Naive thymus-derived CD4-positive, alpha-beta T cell (primary cell): ENCODE measurements at regions not wholly inside any gene's neighbourhood (a gene's known extent, or its start where the extent isn't known, plus 50 kb on each side); places are given as distances from the start of the nearest gene placed in this dataset.
A peak's percentile ranks its signal among the peaks of the same experiment; 100 is the strongest.
"Not testable (repeated sequence)": the region's sequence is repeated elsewhere in the genome, so short reads cannot be mapped to it uniquely, and the experiment has no call there.

Experiments
- ATAC-seq: fragments of 150-1000 bp; cut with Tn5 transposase; 2 replicates; pipeline ENCODE4 v1.10.0; 2021; ENCODE audit warnings: mild to moderate bottlenecking, moderate library complexity
- CTCF ChIA-PET: fragments of 350-600 bp; sonication (Branson Sonifier 250); formaldehyde crosslinking; loops from one replicate; lab custom pipeline; 2021; ENCODE audit warnings: antibody characterized with exemption; lab: Charles Lee
- POLR2A ChIA-PET: fragments of 350-600 bp; sonication (Branson Sonifier 250); formaldehyde crosslinking; loops from one replicate; lab custom pipeline; 2021; ENCODE audit warnings: antibody characterized with exemption, inconsistent platforms; lab: Charles Lee
- DNase-seq, 9 donors: peaks; one replicate each; pipeline versions ENCODE4 v3.0.0 to v3.0.0-alpha.2; 2020 to 2022; ENCODE audit warnings: mixed read lengths in 1 of 9
- H3K27ac ChIP-seq: one replicate; pipeline ENCODE4 v1.7.0; 2013; ENCODE audit warnings: mild to moderate bottlenecking, low read depth, low read length, moderate library complexity
- H3K27me3 ChIP-seq, 2 donors: one replicate each; pipeline ENCODE4 v1.7.0; 2013; ENCODE audit warnings: low read length in 2 of 2, mild to moderate bottlenecking in 2 of 2, moderate library complexity in 2 of 2; ENCODE audit not compliant: control insufficient read depth in 2 of 2, insufficient read depth in 2 of 2
- H3K36me3 ChIP-seq, 3 experiments: 1 replicate in 2 of 3; 2 replicates in 1 of 3; pipeline ENCODE4 v1.7.0; 2013; ENCODE audit warnings: low read length in 3 of 3, mild to moderate bottlenecking in 3 of 3, moderate library complexity in 1 of 3; ENCODE audit not compliant: insufficient read depth in 3 of 3, control insufficient read depth in 2 of 3
- H3K4me1 ChIP-seq, 2 donors: one replicate each; pipeline ENCODE4 v1.7.0; 2013; ENCODE audit warnings: low read length in 2 of 2, mild to moderate bottlenecking in 2 of 2, moderate library complexity in 1 of 2; ENCODE audit not compliant: control insufficient read depth in 2 of 2, insufficient read depth in 2 of 2
- H3K4me3 ChIP-seq: 2 replicates; pipeline ENCODE4 v1.7.0; 2013; ENCODE audit warnings: mild to moderate bottlenecking, low read length
- H3K9me3 ChIP-seq, 3 experiments: 1 replicate in 2 of 3; 2 replicates in 1 of 3; pipeline ENCODE4 v1.7.0; 2013; ENCODE audit warnings: low read length in 3 of 3; ENCODE audit not compliant: control insufficient read depth in 2 of 3
- H3K27ac Mint-ChIP-seq, 9 donors: one replicate each; pipeline ENCODE4 v1.8.0; 2020 to 2022; ENCODE audit warnings: mixed read lengths in 9 of 9, mild to moderate bottlenecking in 8 of 9, moderate library complexity in 5 of 9, inconsistent platforms in 2 of 9
- H3K27me3 Mint-ChIP-seq, 5 donors: one replicate each; pipeline ENCODE4 v1.8.0; 2021 to 2022; ENCODE audit warnings: mixed read lengths in 5 of 5, mild to moderate bottlenecking in 1 of 5
- H3K36me3 Mint-ChIP-seq, 5 donors: one replicate each; pipeline ENCODE4 v1.8.0; 2020 to 2022; ENCODE audit warnings: mixed read lengths in 5 of 5, mild to moderate bottlenecking in 3 of 5, inconsistent platforms in 1 of 5
- H3K4me1 Mint-ChIP-seq, 7 donors: one replicate each; pipeline ENCODE4 v1.8.0; 2020 to 2022; ENCODE audit warnings: mixed read lengths in 7 of 7, mild to moderate bottlenecking in 3 of 7, inconsistent platforms in 1 of 7
- H3K4me3 Mint-ChIP-seq, 10 donors: one replicate each; pipeline ENCODE4 v1.8.0; 2020 to 2022; ENCODE audit warnings: mild to moderate bottlenecking in 10 of 10, mixed read lengths in 10 of 10, moderate library complexity in 6 of 10, inconsistent platforms in 2 of 10
- H3K9me3 Mint-ChIP-seq, 11 donors: one replicate each; pipeline ENCODE4 v1.8.0; 2020 to 2022; ENCODE audit warnings: mixed read lengths in 11 of 11, mild to moderate bottlenecking in 4 of 11, inconsistent platforms in 1 of 11, moderate library complexity in 1 of 11
- intact Hi-C, 2 donors: fragments of 100-400 bp; cut with micrococcal nuclease; formaldehyde crosslinking; loops; one replicate each; pipeline ENCODE4 v1.15.1; 2023

DNA sequence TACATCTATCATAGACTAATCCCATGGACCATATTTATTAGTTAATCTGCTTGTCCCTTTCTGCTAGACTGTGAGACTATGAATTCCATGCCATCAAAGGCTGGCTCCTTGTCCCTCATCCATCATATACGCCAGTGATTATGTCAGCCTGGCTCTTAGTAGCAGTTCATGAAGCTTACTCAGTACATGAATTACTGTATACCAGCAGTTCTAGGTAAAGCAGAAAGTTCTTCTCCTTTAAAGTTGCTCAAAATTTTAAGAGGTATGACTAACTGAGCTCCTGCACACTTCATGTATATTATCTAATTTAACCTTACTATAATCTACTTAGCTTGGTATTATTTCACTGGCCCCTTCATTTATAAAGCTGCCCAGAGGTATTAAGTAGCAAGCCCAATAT lies 190.9 kb upstream of the TBL1XR1 start:
- peaks cover 0 to 3% (median 0%) of the 10 kb centered on the region in 5 donors for H3K36me3 Mint-ChIP-seq
- ChIA-PET POLR2A (no interaction called here), CTCF (no interaction called here)
- ATAC-seq = no peak
- peak overlapping the region in 1 of 9 donors; percentile 68 for H3K27ac Mint-ChIP-seq
- H3K27me3 ChIP-seq = no peaks in the 10 kb centered on the region
- H3K9me3 Mint-ChIP-seq = peaks cover 0 to 15% (median 2%) of the 10 kb centered on the region in 11 donors
- intact Hi-C loops = no loop called here
- DNase-seq = no peak
- H3K4me1 ChIP-seq = no peaks in the 10 kb centered on the region
- no peaks in the 10 kb centered on the region for H3K27me3 Mint-ChIP-seq
- no peaks in the 10 kb centered on the region for H3K36me3 ChIP-seq
- no peak overlapping the region for H3K4me3 ChIP-seq
- H3K4me1 Mint-ChIP-seq = no peaks in the 10 kb centered on the region
- H3K4me3 Mint-ChIP-seq = no peak overlapping the region
- no peaks in the 10 kb centered on the region for H3K9me3 ChIP-seq
- no peak overlapping the region for H3K27ac ChIP-seq

DNA sequence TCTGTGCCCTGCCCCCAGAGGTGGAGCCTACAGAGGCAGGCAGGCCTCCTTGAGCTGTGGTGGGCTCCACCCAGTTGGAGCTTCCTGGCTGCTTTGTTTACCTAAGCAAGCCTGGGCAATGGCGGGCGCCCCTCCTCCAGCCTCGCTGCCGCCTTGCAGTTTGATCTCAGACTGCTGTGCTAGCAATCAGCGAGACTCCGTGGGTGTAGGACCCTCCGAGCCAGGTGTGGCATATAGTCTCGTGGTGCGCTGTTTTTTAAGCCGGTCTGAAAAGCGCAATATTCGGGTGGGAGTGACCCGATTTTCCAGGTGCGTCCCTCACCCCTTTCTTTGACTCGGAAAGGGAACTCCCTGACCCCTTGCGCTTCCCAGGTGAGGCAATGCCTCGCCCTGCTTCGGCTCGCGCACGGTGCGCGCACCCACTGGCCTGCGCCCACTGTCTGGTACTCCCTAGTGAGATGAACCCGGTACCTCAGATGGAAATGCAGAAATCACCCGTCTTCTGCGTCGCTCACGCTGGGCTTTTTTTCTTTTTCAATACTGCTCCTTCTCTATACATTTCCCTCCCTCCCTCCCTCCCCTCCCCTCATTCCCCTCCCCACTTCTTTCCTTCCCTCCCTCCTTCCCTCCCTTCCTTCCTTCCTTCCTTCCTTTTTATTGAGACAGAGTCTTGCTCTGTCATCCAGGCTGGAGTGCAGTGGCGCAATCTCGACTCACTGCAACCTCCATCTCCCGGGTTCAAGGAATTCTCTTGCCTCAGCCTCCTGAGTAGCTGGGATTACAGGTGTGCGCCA lies 197.1 kb upstream of the TBL1XR1 start:
- H3K27me3 ChIP-seq, H3K4me3 ChIP-seq, ATAC-seq, CTCF ChIA-PET, H3K27me3 Mint-ChIP-seq, H3K4me1 ChIP-seq, H3K36me3 ChIP-seq, H3K9me3 ChIP-seq, H3K36me3 Mint-ChIP-seq, intact Hi-C loops, POLR2A ChIA-PET, H3K27ac ChIP-seq, H3K4me1 Mint-ChIP-seq: not testable (repeated sequence)
- peak in 6 of 9 donors; percentile 15 to 31 (median 22) for DNase-seq
- H3K4me3 Mint-ChIP-seq = peak overlapping the region in 8 of 10 donors; percentile 18 to 70 (median 44)
- H3K9me3 Mint-ChIP-seq = peaks cover 0 to 13% (median 2%) of the 10 kb centered on the region in 11 donors
- H3K27ac Mint-ChIP-seq = peak overlapping the region in 6 of 9 donors; percentile 45 to 92 (median 66)

DNA sequence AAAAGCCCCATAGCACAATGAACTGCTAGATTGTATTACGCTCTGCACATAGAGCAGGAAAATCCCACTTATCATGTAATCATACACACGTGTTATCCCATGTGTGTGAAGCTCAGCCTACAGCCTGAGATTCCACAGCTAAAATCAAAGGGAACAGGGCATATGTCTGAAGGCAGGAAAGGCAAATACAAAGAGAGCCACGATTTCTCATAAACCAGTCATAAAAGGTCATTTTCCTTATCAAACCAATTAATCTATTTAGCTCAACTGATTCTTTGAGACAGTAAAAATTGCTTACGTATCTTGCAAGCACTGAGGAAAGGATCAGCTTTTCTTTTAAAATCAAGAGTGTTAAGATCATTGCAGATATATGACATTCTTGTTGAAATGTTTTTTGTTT lies 199.5 kb upstream of the TBL1XR1 start:
- no peak overlapping the region for H3K27ac ChIP-seq
- peak overlapping the region in 2 of 9 donors; percentile 19 to 77 for H3K27ac Mint-ChIP-seq
- H3K4me1 ChIP-seq = no peaks in the 10 kb centered on the region
- POLR2A ChIA-PET = interaction anchor here (1.2 kb wide), 1 partner anchor 9 kb away, joined by 3 read pairs; no protein-coding TSS in a partner anchor
- H3K27me3 Mint-ChIP-seq = no peaks in the 10 kb centered on the region
- DNase-seq (no peak), ATAC-seq (no peak)
- H3K36me3 Mint-ChIP-seq = peaks cover 0 to 5% (median 0%) of the 10 kb centered on the region in 5 donors
- no peaks in the 10 kb centered on the region for H3K36me3 ChIP-seq
- H3K4me1 Mint-ChIP-seq = peaks cover 0 to 7% (median 3%) of the 10 kb centered on the region in 7 donors
- no peak overlapping the region for H3K4me3 ChIP-seq
- no peaks in the 10 kb centered on the region for H3K9me3 ChIP-seq
- intact Hi-C loops = no loop called here
- no peaks in the 10 kb centered on the region for H3K27me3 ChIP-seq
- peaks cover 0 to 13% (median 2%) of the 10 kb centered on the region in 11 donors for H3K9me3 Mint-ChIP-seq
- no peak overlapping the region for H3K4me3 Mint-ChIP-seq
- CTCF ChIA-PET = interaction anchor here (0.6 kb wide), 1 partner anchor 37 kb away, joined by 4 read pairs; no protein-coding TSS in a partner anchor

DNA sequence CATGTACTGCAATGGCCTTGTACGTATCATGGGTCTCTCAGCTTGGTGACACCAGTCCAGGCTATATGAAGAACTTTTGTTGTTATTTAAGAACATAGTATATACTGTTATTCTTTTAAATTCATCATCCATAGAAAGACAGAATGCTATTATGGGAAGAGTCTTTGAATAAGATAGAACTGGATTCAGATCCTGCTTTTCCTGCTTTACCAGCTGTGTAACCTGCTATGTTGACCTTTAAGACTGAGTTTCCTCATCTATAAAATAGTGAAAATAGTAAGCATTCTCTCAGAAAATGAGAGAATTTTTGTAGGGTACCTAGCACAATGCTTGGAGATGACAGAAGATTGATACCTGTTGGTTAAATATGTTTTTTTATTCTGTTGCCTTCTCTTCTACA lies 204.1 kb upstream of the TBL1XR1 start:
- H3K4me3 ChIP-seq = no peak overlapping the region
- no peak overlapping the region for H3K4me3 Mint-ChIP-seq
- intact Hi-C loops = no loop called here
- DNase-seq = no peak
- H3K4me1 ChIP-seq = no peaks in the 10 kb centered on the region
- no peaks in the 10 kb centered on the region for H3K9me3 ChIP-seq
- CTCF ChIA-PET = interaction anchor here (1.3 kb wide), 1 partner anchor 40 kb away, joined by 3 read pairs; no protein-coding TSS in a partner anchor
- no peaks in the 10 kb centered on the region for H3K36me3 ChIP-seq
- H3K27ac ChIP-seq = no peak overlapping the region
- peaks cover 0 to 4% (median 0%) of the 10 kb centered on the region in 5 donors for H3K36me3 Mint-ChIP-seq
- POLR2A ChIA-PET = interaction anchor here (0.5 kb wide), 1 partner anchor 1629 kb away, joined by 3 read pairs; no protein-coding TSS in a partner anchor
- peaks cover 0 to 13% (median 0%) of the 10 kb centered on the region in 11 donors for H3K9me3 Mint-ChIP-seq
- no peak for ATAC-seq
- H3K27me3 Mint-ChIP-seq = no peaks in the 10 kb centered on the region
- H3K27me3 ChIP-seq = no peaks in the 10 kb centered on the region
- no peak overlapping the region for H3K27ac Mint-ChIP-seq
- no peaks in the 10 kb centered on the region for H3K4me1 Mint-ChIP-seq

DNA sequence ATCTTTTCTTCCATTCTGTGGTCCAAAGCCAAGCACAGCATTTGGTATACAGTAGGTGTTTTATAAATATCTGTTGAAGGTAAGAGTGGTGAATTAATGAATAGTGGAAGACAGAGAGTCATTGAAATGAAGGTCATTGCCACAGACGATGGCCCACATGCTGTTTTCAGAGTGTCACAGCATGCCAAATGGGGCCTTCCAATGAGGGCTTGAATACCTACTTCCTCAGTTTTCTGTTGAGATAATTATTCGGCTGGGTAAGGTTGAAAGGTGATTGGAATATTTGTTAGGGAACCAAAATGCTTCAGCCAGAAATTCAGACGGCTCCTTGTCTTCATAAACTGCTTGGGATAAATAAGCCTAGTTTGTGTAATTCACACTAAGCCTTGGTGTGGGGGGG lies 205.3 kb upstream of the TBL1XR1 start:
- H3K27me3 Mint-ChIP-seq = no peaks in the 10 kb centered on the region
- H3K4me3 Mint-ChIP-seq = no peak overlapping the region
- Histone ChIP-seq H3K36me3 (no peaks in the 10 kb centered on the region), H3K4me3 (no peak overlapping the region), H3K9me3 (no peaks in the 10 kb centered on the region), H3K27me3 (no peaks in the 10 kb centered on the region), H3K4me1 (no peaks in the 10 kb centered on the region), H3K27ac (no peak overlapping the region)
- peaks cover 0 to 13% (median 0%) of the 10 kb centered on the region in 11 donors for H3K9me3 Mint-ChIP-seq
- ChIA-PET CTCF (interaction anchor here (1.3 kb wide), 1 partner anchor 41 kb away, joined by 3 read pairs; no protein-coding TSS in a partner anchor), POLR2A (no interaction called here)
- intact Hi-C loops = no loop called here
- no peak for DNase-seq
- peaks cover 0 to 4% (median 0%) of the 10 kb centered on the region in 5 donors for H3K36me3 Mint-ChIP-seq
- no peak for ATAC-seq
- H3K4me1 Mint-ChIP-seq = no peaks in the 10 kb centered on the region
- H3K27ac Mint-ChIP-seq = peak overlapping the region in 2 of 9 donors; percentile 29 to 43

DNA sequence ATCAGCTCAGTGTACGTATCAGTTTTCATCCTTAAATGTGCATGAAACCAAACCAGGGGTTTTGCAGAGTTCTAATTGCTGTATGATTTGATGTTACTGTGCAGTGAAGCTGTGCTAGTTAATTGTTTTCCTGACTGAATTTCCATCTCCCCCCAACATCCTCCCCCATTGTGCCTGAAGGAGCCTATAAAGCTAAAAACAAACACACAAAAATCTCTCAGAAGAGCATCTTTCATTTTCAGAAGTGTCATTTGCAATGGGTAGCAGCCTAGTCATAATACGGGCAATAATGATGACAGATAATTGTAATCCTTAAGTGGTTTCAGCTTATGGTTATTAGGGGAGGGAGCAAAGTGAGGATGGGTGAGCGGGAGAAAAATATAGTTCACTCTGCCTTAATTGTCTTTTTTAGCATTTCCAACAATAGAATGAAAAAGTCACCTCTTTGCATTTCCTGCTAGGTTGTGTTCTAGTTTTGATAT lies 207.9 kb upstream of the TBL1XR1 start:
- Histone ChIP-seq H3K9me3 (no peaks in the 10 kb centered on the region), H3K4me1 (no peaks in the 10 kb centered on the region), H3K27me3 (no peaks in the 10 kb centered on the region), H3K36me3 (no peaks in the 10 kb centered on the region), H3K27ac (no peak overlapping the region), H3K4me3 (no peak overlapping the region)
- no peak overlapping the region for H3K4me3 Mint-ChIP-seq
- ATAC-seq (no peak), DNase-seq (no peak)
- H3K9me3 Mint-ChIP-seq = no peaks in the 10 kb centered on the region
- CTCF ChIA-PET = no interaction called here
- peaks cover 0 to 2% (median 0%) of the 10 kb centered on the region in 5 donors for H3K27me3 Mint-ChIP-seq
- H3K36me3 Mint-ChIP-seq = no peaks in the 10 kb centered on the region
- intact Hi-C loops = no loop called here
- no peak overlapping the region for H3K27ac Mint-ChIP-seq
- H3K4me1 Mint-ChIP-seq = peaks cover 0 to 2% (median 1%) of the 10 kb centered on the region in 7 donors
- POLR2A ChIA-PET = interaction anchor here (0.7 kb wide), 3 partner anchors 9 to 392 kb away, joined by 4 to 5 read pairs (median 4); no protein-coding TSS in a partner anchor
